Neural progenitor cell (in vitro differentiated cells): ENCODE measurements at regions not wholly inside any gene's neighbourhood (a gene's known extent, or its start where the extent isn't known, plus 50 kb on each side); places are given as distances from the start of the nearest gene placed in this dataset.
"Not testable (repeated sequence)": the region's sequence is repeated elsewhere in the genome, so short reads cannot be mapped to it uniquely, and the experiment has no call there.

Experiments
- DNase-seq: peaks from one replicate; pipeline ENCODE4 v3.0.0-alpha.2; 2016; ENCODE audit warnings: low spot score
- H2AFZ ChIP-seq: fragments of 200-600 bp; sonication (generic); replicated peaks from 2 replicates; pipeline ENCODE4 v1.6.1; 2016; ENCODE audit warnings: antibody characterized with exemption
- H3F3A ChIP-seq: fragments of 200-600 bp; sonication (generic); 2 replicates; pipeline ENCODE4 v1.6.1; 2016; ENCODE audit warnings: antibody characterized with exemption, low read depth
- H3K27ac ChIP-seq: fragments of 200-600 bp; sonication (generic); 2 replicates; pipeline ENCODE4 v1.5.1; 2016; ENCODE audit warnings: mild to moderate bottlenecking
- H3K27me3 ChIP-seq: fragments of 200-600 bp; sonication (generic); 2 replicates; pipeline ENCODE4 v1.6.1; 2016; ENCODE audit warnings: mild to moderate bottlenecking, moderate library complexity
- H3K36me3 ChIP-seq: fragments of 200-600 bp; sonication (generic); 2 replicates; pipeline ENCODE4 v1.5.1; 2016
- H3K4me1 ChIP-seq: fragments of 200-600 bp; sonication (generic); 2 replicates; pipeline ENCODE4 v1.6.1; 2016; ENCODE audit warnings: mixed run types
- H3K4me2 ChIP-seq: fragments of 200-600 bp; sonication (generic); 2 replicates; pipeline ENCODE4 v1.6.1; 2016
- H3K4me3 ChIP-seq: fragments of 200-600 bp; sonication (generic); 2 replicates; pipeline ENCODE4 v1.5.1; 2016
- H3K79me2 ChIP-seq: fragments of 200-600 bp; sonication (generic); 2 replicates; pipeline ENCODE4 v1.6.1; 2016; ENCODE audit warnings: low read depth
- H3K9ac ChIP-seq: fragments of 200-600 bp; sonication (generic); 2 replicates; pipeline ENCODE4 v1.6.1; 2016
- H3K9me3 ChIP-seq: fragments of 200-600 bp; sonication (generic); 2 replicates; pipeline ENCODE4 v1.5.1; 2016; ENCODE audit warnings: low read depth
- H4K20me1 ChIP-seq: fragments of 200-600 bp; sonication (generic); 2 replicates; pipeline ENCODE4 v1.6.1; 2016; ENCODE audit warnings: low read depth
- H3K27ac Mint-ChIP-seq: 3 replicates; pipeline ENCODE4 v1.8.0; 2021; ENCODE audit warnings: mixed read lengths
- H3K27me3 Mint-ChIP-seq: 2 replicates; pipeline ENCODE4 v1.8.0; 2022; ENCODE audit warnings: low read depth, mild to moderate bottlenecking, inconsistent platforms, moderate library complexity, mixed read lengths; ENCODE audit not compliant: insufficient read depth
- H3K36me3 Mint-ChIP-seq: 3 replicates; pipeline ENCODE4 v1.8.0; 2021; ENCODE audit warnings: mixed read lengths
- H3K4me1 Mint-ChIP-seq: 3 replicates; pipeline ENCODE4 v1.8.0; 2021; ENCODE audit warnings: mixed read lengths
- H3K4me3 Mint-ChIP-seq: 3 replicates; pipeline ENCODE4 v1.8.0; 2021; ENCODE audit warnings: mild to moderate bottlenecking, moderate library complexity, mixed read lengths
- H3K9me3 Mint-ChIP-seq: 3 replicates; pipeline ENCODE4 v1.8.0; 2020; ENCODE audit warnings: mixed read lengths
- EZH2 ChIP-seq: fragments of 200-600 bp; sonication (generic); IDR thresholded peaks from 2 replicates; pipeline ENCODE4 v1.6.1; 2017; ENCODE audit warnings: antibody characterized with exemption, mild to moderate bottlenecking, moderate library complexity
- EZH2phosphoT487 ChIP-seq: fragments of 200-600 bp; sonication (generic); IDR thresholded peaks from 2 replicates; pipeline ENCODE4 v1.6.1; 2017; ENCODE audit warnings: antibody characterized with exemption
- TF ChIP-seq, protein P1 (sequence below): fragments of 200-600 bp; sonication (generic); IDR thresholded peaks from 2 replicates; pipeline ENCODE4 v1.5.1; 2017; ENCODE audit warnings: antibody characterized with exemption, mild to moderate bottlenecking

GRCh38 chr10:85491652-85492051 lies 874.9 kb downstream of the GRID1 start:
- no peaks in the 10 kb centered on the region for H3K27me3 Mint-ChIP-seq

DNA sequence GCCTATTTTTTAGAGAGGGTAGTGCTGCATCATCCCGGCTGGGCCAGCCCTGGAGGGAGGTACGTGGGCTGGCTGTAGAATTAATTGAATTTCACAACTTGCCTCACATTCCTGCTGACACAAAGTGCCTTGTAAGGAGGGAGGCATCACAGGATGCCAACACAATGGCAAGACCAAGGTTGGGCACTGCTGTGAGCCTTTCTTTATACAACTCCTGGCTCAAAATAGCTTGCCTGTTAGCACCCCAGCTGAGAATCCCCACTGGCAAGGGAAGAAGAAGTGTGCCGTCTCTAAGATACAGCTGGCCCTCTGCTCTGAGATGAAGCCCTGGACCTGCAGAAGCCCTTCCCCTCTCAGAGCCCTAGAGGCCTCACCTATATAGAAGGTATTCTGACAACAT lies 873.9 kb downstream of the GRID1 start:
- no peak overlapping the region for H3K27ac ChIP-seq
- no peak overlapping the region for H3K4me3 Mint-ChIP-seq
- peaks cover 6% of the 10 kb centered on the region for H3F3A ChIP-seq
- H3K27me3 ChIP-seq, result peaks cover 7% of the 10 kb centered on the region
- H3K27ac Mint-ChIP-seq, result peak overlapping the region; percentile 38
- H2AFZ ChIP-seq, result no peak overlapping the region
- H3K9me3 Mint-ChIP-seq, result no peaks in the 10 kb centered on the region
- no peaks in the 10 kb centered on the region for H4K20me1 ChIP-seq
- no peak overlapping the region for H3K4me2 ChIP-seq
- peaks cover 21% of the 10 kb centered on the region for H3K4me1 Mint-ChIP-seq
- peak; percentile 23 for DNase-seq
- no peaks in the 10 kb centered on the region for H3K36me3 ChIP-seq
- H3K36me3 Mint-ChIP-seq, result no peaks in the 10 kb centered on the region
- H3K27me3 Mint-ChIP-seq, result no peaks in the 10 kb centered on the region
- H3K9ac ChIP-seq, result no peak overlapping the region
- no peaks in the 10 kb centered on the region for H3K79me2 ChIP-seq
- H3K4me3 ChIP-seq, result no peak overlapping the region
- no peak for TF ChIP-seq EZH2
- TF ChIP-seq EZH2phosphoT487, result no peak
- TF ChIP-seq, protein P1, sequence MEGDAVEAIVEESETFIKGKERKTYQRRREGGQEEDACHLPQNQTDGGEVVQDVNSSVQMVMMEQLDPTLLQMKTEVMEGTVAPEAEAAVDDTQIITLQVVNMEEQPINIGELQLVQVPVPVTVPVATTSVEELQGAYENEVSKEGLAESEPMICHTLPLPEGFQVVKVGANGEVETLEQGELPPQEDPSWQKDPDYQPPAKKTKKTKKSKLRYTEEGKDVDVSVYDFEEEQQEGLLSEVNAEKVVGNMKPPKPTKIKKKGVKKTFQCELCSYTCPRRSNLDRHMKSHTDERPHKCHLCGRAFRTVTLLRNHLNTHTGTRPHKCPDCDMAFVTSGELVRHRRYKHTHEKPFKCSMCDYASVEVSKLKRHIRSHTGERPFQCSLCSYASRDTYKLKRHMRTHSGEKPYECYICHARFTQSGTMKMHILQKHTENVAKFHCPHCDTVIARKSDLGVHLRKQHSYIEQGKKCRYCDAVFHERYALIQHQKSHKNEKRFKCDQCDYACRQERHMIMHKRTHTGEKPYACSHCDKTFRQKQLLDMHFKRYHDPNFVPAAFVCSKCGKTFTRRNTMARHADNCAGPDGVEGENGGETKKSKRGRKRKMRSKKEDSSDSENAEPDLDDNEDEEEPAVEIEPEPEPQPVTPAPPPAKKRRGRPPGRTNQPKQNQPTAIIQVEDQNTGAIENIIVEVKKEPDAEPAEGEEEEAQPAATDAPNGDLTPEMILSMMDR, result no peak
- no peaks in the 10 kb centered on the region for H3K9me3 ChIP-seq
- H3K4me1 ChIP-seq, result peaks cover 11% of the 10 kb centered on the region

More at GRCh38 chr10:85491652-85492051, 874.9 kb downstream of the GRID1 start:
- Histone ChIP-seq H3K79me2 (no peaks in the 10 kb centered on the region), H4K20me1 (no peaks in the 10 kb centered on the region), H3K9me3 (no peaks in the 10 kb centered on the region), H3K9ac (no peak overlapping the region), H3K27ac (no peak overlapping the region), H3F3A (peaks cover 6% of the 10 kb centered on the region), H3K4me2 (no peak overlapping the region), H3K4me1 (peaks cover 11% of the 10 kb centered on the region), H2AFZ (no peak overlapping the region), H3K27me3 (peaks cover 7% of the 10 kb centered on the region), H3K36me3 (no peaks in the 10 kb centered on the region), H3K4me3 (no peak overlapping the region)
- Mint-ChIP-seq H3K4me1 (peaks cover 21% of the 10 kb centered on the region), H3K4me3 (no peak overlapping the region), H3K36me3 (no peaks in the 10 kb centered on the region), H3K27ac (peak overlapping the region; percentile 22), H3K9me3 (no peaks in the 10 kb centered on the region)
- no peak for DNase-seq
- no peak for TF ChIP-seq EZH2phosphoT487
- TF ChIP-seq, protein P1, result no peak
- TF ChIP-seq EZH2, result no peak

GRCh38 chr10:85493703-85494102 lies 872.9 kb downstream of the GRID1 start:
- no peaks in the 10 kb centered on the region for H3K36me3 ChIP-seq
- H3K27me3 ChIP-seq, result peaks cover 7% of the 10 kb centered on the region
- DNase-seq, result no peak
- no peaks in the 10 kb centered on the region for H4K20me1 ChIP-seq
- H3K27ac ChIP-seq, result no peak overlapping the region
- peaks cover 6% of the 10 kb centered on the region for H3F3A ChIP-seq
- Mint-ChIP-seq H3K9me3 (no peaks in the 10 kb centered on the region), H3K4me1 (peaks cover 21% of the 10 kb centered on the region), H3K27ac (no peak overlapping the region), H3K27me3 (no peaks in the 10 kb centered on the region), H3K36me3 (no peaks in the 10 kb centered on the region), H3K4me3 (no peak overlapping the region)
- H3K4me2 ChIP-seq, result no peak overlapping the region
- no peak overlapping the region for H3K9ac ChIP-seq
- H2AFZ ChIP-seq, result no peak overlapping the region
- H3K4me3 ChIP-seq, result no peak overlapping the region
- no peaks in the 10 kb centered on the region for H3K79me2 ChIP-seq
- H3K4me1 ChIP-seq, result peaks cover 11% of the 10 kb centered on the region
- H3K9me3 ChIP-seq, result no peaks in the 10 kb centered on the region
- TF ChIP-seq EZH2phosphoT487 (no peak), EZH2 (no peak)
- TF ChIP-seq, protein P1, result no peak

- not testable (repeated sequence) for H3K4me3 Mint-ChIP-seq, H4K20me1 ChIP-seq, H3K4me3 ChIP-seq, H3K36me3 Mint-ChIP-seq, H3K9me3 ChIP-seq, H3K4me2 ChIP-seq, H3K9ac ChIP-seq, H3K27me3 ChIP-seq, H3F3A ChIP-seq, H3K27me3 Mint-ChIP-seq, H3K4me1 Mint-ChIP-seq, H3K4me1 ChIP-seq, H3K36me3 ChIP-seq, H2AFZ ChIP-seq, H3K79me2 ChIP-seq, H3K27ac ChIP-seq, H3K27ac Mint-ChIP-seq, DNase-seq
- peaks cover 39% of the 10 kb centered on the region for H3K9me3 Mint-ChIP-seq
These were observed 862.0 kb downstream of the GRID1 start for GRCh38 chr10:85504641-85505040.
